HEK293T (cell line): ENCODE measurements at regions not wholly inside any gene's neighbourhood (a gene's known extent, or its start where the extent isn't known, plus 50 kb on each side); places are given as distances from the start of the nearest gene placed in this dataset.

ENCODE experiments used
- CTCF ChIA-PET: fragments of 350-600 bp; formaldehyde crosslinking; extraction: SDS; loops from one replicate; lab custom pipeline; 2021; ENCODE audit warnings: antibody characterized with exemption, inconsistent platforms; lab: Yijun Ruan, JAX
- POLR2A ChIA-PET: fragments of 350-600 bp; formaldehyde crosslinking; extraction: SDS; loops from one replicate; lab custom pipeline; 2020; ENCODE audit warnings: antibody characterized with exemption, inconsistent platforms; lab: Yijun Ruan, JAX
- DNase-seq: peaks from one replicate; pipeline ENCODE4 v3.0.0; 2012; ENCODE audit warnings: mixed read lengths; ENCODE audit errors: extremely low spot score
- BHLHE40 ChIP-seq: fragments of 450-650 bp; IDR thresholded peaks from 2 replicates; pipeline ENCODE4 v1.6.1; 2016; ENCODE audit warnings: mild to moderate bottlenecking, moderate library complexity, borderline replicate concordance
- ELF4 ChIP-seq: fragments of 450-650 bp; IDR thresholded peaks from 2 replicates; pipeline ENCODE4 v1.6.1; 2017; ENCODE audit warnings: antibody characterized with exemption
- FOXA1 ChIP-seq: fragments of 450-650 bp; IDR thresholded peaks from 2 replicates; pipeline ENCODE4 v1.6.1; 2016; ENCODE audit warnings: mild to moderate bottlenecking
- FOXK2 ChIP-seq: fragments of 450-650 bp; IDR thresholded peaks from 2 replicates; pipeline ENCODE4 v1.6.1; 2016; ENCODE audit warnings: mild to moderate bottlenecking
- HDGF ChIP-seq: fragments of 450-650 bp; IDR thresholded peaks from 2 replicates; pipeline ENCODE4 v1.6.1; 2017; ENCODE audit warnings: antibody characterized with exemption, borderline replicate concordance
- L3MBTL2 ChIP-seq: fragments of 450-650 bp; conservative IDR thresholded peaks from 2 replicates; pipeline ENCODE4 v1.6.1; 2016; ENCODE audit warnings: mild to moderate bottlenecking
- LEF1 ChIP-seq: fragments of 450-650 bp; IDR thresholded peaks from 2 replicates; pipeline ENCODE4 v1.6.1; 2017; ENCODE audit warnings: mild to moderate bottlenecking, borderline replicate concordance
- NFRKB ChIP-seq: fragments of 450-650 bp; IDR thresholded peaks from 2 replicates; pipeline ENCODE4 v1.6.1; 2016; ENCODE audit warnings: mild to moderate bottlenecking, moderate library complexity
- PKNOX1 ChIP-seq: fragments of 450-650 bp; IDR thresholded peaks from 2 replicates; pipeline ENCODE4 v1.6.1; 2016
- SP1 ChIP-seq: fragments of 450-650 bp; IDR thresholded peaks from 2 replicates; pipeline ENCODE4 v1.6.1; 2017
- TARDBP ChIP-seq: fragments of 450-650 bp; IDR thresholded peaks from 2 replicates; pipeline ENCODE4 v1.6.1; 2016

- CTCF ChIA-PET = no interaction called here
- TF ChIP-seq TARDBP (no peak), SP1 (no peak), FOXK2 (no peak), LEF1 (no peak), PKNOX1 (no peak), ELF4 (no peak), FOXA1 (no peak), L3MBTL2 (no peak), BHLHE40 (no peak), NFRKB (no peak), HDGF (no peak)
- no peak for DNase-seq
- POLR2A ChIA-PET = no interaction called here
Observed at GRCh38 chr4:74845834-74846233, 51.5 kb upstream of the BTC start.
